GM12865 (cell line): ENCODE measurements at regions not wholly inside any gene's neighbourhood (a gene's known extent, or its start where the extent isn't known, plus 50 kb on each side); places are given as distances from the start of the nearest gene placed in this dataset.

Experiments
- DNase-seq: peaks from one replicate; pipeline ENCODE4 v3.0.0; 2010; ENCODE audit warnings: low read depth
- H3K4me3 ChIP-seq: 2 replicates; pipeline ENCODE4 v1.5.1; 2011; ENCODE audit warnings: mild to moderate bottlenecking, low read depth, low read length, control low read depth
- TF ChIP-seq, protein P1 (sequence below): IDR thresholded peaks from 2 replicates; pipeline ENCODE4 v1.5.1; 2011; ENCODE audit warnings: low read length, control low read depth, low read depth, inconsistent platforms; ENCODE audit not compliant: insufficient read depth; ENCODE audit errors: missing control alignments

DNA sequence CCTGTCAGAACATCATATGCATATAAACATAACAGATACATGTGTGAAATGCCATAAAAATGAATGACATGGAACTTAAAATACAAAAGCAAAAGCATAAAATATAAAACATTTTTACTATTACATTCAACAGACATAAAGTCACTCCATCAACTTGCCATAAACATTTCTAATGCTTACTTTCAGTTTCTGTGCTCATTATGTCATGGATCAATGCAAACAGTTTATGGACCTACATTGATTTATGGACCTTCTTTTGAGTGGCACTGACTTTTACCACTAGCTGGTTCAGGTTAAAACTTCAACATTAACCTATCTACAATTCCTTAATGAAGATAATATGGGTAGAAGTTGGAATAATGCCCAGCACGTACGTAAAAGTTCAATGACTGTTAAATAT is 577.4 kb upstream of the LMCD1 start:
- DNase-seq, result no peak
- no peak overlapping the region for H3K4me3 ChIP-seq
- TF ChIP-seq, protein P1, sequence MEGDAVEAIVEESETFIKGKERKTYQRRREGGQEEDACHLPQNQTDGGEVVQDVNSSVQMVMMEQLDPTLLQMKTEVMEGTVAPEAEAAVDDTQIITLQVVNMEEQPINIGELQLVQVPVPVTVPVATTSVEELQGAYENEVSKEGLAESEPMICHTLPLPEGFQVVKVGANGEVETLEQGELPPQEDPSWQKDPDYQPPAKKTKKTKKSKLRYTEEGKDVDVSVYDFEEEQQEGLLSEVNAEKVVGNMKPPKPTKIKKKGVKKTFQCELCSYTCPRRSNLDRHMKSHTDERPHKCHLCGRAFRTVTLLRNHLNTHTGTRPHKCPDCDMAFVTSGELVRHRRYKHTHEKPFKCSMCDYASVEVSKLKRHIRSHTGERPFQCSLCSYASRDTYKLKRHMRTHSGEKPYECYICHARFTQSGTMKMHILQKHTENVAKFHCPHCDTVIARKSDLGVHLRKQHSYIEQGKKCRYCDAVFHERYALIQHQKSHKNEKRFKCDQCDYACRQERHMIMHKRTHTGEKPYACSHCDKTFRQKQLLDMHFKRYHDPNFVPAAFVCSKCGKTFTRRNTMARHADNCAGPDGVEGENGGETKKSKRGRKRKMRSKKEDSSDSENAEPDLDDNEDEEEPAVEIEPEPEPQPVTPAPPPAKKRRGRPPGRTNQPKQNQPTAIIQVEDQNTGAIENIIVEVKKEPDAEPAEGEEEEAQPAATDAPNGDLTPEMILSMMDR, result no peak

DNA sequence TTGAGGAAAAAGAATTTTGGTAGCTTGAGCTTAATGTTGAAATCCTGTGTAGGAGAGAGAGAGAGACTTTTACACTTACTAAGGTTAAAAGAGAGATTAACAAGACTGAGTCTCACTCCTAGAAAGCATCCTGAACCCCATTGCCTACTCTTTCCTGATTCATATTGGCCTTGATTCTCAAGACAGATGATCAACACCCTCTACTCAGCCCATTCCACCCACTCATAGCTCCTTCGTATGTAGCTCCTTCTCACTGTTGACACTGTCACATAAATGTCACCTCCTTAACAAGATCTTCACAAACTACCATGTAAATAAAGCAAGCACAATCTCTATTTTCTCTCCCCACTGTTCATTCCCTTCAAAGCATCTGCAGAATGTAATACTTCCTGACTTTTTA is 574.6 kb upstream of the LMCD1 start:
- no peak for DNase-seq
- TF ChIP-seq, protein P1, result no peak
- H3K4me3 ChIP-seq, result no peak overlapping the region

DNA sequence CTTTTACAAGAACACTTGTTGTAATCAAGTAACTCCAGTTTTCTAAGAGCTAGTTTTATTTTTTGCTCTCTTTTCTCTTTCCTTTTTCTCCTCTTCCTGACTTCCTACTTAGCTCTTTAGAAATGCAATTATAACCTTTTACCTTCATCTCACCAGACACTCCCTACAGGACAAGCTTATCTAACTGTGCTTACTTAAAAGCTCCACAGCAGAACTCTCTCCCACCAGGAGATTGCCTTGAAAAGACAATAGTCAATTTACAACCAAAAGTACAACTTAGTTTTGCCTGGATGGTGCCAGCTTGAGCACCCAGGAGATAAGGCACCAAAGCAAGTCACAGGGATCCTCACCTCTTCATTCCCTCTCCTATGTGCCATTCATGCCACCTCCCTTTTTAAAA is 573.8 kb upstream of the LMCD1 start:
- no peak overlapping the region for H3K4me3 ChIP-seq
- DNase-seq, result no peak

DNA sequence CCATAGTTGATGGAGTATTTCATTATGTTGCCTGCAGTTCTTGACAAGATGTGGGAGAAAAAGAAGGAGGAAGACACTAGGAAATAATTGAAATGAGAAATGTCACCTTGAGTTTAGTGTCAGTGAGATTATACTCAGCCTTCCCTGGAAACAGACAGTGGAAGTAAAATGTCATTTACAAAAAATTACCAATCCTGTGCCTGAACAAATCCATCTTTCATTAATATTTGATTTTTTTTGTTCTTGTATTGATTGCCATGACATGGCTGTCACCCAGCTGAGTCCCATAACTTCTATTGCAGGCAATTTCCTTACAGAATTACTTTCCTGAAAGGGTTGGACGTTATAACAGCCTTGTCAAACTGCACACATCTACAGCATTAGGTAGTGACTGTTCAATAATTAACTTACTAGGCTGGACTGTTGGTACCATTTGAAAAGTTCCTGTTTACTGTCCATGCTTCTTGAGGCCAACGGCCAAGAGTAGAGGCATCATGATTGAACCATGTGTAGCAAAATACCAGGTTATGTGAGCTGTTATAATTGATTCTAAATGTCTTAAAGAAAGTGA is 572.2 kb upstream of the LMCD1 start:
- TF ChIP-seq, protein P1, result no peak
- no peak overlapping the region for H3K4me3 ChIP-seq
- DNase-seq, result no peak

More for the DNA sequence above, 573.8 kb upstream of the LMCD1 start:
- TF ChIP-seq, protein P1, result no peak

DNA sequence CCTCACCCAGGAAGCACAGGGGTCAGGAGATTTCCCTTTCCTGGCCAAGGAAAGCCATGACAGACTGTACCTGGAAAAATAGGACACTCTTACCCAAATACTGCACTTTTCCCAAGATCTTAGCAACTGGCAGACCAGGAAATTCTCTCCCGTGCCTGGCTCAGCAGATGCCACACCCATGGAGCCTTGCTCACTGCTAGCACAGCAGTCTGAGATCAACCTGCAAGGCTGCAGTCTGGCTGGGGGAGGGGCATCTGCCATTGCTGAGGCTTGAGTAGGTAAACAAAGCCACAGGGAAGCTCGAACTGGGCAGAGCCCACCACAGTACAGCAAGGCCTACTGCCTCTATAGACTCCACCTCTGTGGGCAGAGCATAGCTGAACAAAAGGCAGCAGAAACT is 567.3 kb upstream of the LMCD1 start:
- DNase-seq, result no peak
- TF ChIP-seq, protein P1, result no peak
- no peak overlapping the region for H3K4me3 ChIP-seq

DNA sequence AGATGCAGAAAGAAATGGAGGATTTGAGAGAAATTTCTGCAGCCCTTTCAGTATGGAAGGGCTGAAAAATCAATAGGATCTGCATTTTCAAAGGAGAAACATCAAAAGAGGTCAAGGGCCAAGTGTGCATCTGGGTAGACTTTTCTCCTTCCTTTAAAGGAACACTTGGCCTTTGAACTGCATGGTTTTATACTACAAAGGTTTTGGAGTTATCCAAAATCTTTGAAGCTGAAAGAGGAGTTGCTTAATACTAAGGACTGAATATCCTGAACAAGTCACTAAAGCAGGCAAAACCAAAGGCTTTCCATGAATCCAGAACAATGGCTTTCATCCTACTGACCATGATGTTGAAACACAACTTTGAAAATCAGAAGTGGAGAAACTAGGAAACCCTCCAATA is 553.7 kb upstream of the LMCD1 start:
- no peak overlapping the region for H3K4me3 ChIP-seq
- TF ChIP-seq, protein P1, result no peak
- no peak for DNase-seq

DNA sequence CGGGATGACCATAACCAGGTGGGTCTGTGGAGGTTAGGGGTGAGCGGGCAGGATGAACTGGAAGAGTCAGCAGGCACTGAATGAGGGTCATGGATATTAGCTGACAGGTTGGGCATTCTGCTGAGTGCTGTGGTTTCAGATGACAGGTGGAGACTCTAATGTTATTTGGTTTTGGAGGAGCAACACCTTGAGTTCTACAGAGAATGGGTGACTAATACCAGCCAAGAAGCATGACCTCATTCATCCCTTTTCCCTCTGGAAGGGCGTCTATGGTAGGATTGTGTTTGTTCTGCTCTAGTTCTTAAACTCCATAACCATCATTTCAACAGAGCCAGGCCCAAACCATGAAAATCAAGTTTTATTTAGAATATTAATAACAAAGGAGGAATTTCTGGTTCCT is 550.7 kb upstream of the LMCD1 start:
- no peak overlapping the region for H3K4me3 ChIP-seq
- TF ChIP-seq, protein P1, result no peak
- DNase-seq, result no peak
